CD4-positive, alpha-beta T cell treated with Interleukin-6 for 4 hours (primary cell): ENCODE measurements at regions not wholly inside any gene's neighbourhood (a gene's known extent, or its start where the extent isn't known, plus 50 kb on each side); places are given as distances from the start of the nearest gene placed in this dataset.

Experiments
- DNase-seq: peaks from one replicate; pipeline ENCODE4 v3.0.0-alpha.2; 2020; ENCODE audit warnings: mixed read lengths

DNA sequence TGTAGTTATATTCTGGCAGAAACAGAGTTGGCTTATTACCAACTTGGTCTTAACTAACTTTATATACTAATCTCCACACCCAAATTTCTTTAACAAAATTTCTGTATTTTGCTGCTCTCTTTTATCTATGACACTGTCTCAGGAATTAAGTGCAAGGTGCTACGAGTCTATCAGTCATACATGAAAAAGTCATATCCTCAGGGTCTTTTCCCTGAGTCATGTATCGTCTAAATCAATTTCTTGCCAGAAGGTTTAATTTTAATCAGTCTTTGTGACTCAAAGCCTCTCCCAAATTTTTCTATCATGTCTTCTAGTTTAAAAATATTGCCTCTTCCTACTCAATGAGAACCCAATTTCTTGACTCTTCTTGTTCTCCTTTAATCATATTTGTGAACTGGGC, 1803.6 kb upstream of the PCDH7 start:
- DNase-seq, result no peak

DNA sequence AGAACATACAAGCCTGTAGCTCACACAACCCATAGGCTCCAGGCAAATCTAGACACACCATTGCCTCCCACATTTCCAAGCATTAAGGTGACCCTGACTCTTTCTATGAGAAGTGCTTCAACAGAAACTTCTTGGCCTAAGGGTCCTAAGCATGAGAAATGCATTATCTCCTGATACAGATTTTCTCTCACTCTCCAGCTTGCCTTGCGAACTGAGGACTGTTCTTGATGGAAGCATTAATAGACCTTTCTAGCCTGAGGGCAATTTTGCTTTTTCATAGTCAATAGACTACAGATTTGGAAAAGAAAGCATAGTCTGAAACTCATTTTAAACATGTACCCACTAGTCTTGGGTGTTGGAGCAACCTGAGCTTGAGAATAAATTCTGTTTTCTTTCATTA, 1801.3 kb upstream of the PCDH7 start:
- DNase-seq, result no peak

DNA sequence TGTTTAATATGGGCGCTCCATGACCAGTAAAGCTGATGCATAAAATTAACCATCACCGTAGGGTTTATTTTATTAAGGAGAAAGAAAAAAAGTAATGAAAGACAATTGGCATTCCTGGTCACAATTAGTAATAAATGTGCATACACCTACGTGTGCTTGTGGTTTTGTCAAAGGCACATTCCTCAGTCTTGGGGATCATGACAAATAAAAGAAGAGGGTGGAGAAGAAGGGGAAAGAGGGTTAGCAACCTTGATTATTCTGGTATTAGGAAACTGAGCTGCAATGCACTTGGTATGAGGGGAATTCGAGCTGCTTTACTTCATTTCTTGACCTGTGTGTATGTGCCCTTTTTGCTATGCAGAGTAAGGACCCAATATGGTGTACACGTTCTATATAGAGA, 1798.3 kb upstream of the PCDH7 start:
- DNase-seq, result no peak

DNA sequence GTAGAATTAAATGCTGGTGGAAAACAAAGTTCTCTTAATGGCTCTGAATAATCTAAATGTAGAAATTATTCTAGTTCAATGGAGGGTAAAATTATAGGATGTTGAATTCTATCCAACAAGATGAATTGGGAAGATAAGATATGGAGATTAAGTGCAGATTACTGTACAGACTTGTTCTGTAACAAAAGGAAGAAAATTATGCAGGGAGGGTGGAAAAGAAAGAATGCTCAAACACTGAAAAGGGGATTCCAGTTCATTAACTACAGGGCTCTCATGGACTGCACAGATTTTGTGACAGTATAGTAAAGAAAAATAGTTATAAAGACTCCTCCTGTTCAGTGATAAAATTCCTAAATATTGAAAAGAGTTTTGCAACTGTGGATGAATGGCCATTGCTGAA, 1794.0 kb upstream of the PCDH7 start:
- no peak for DNase-seq

DNA sequence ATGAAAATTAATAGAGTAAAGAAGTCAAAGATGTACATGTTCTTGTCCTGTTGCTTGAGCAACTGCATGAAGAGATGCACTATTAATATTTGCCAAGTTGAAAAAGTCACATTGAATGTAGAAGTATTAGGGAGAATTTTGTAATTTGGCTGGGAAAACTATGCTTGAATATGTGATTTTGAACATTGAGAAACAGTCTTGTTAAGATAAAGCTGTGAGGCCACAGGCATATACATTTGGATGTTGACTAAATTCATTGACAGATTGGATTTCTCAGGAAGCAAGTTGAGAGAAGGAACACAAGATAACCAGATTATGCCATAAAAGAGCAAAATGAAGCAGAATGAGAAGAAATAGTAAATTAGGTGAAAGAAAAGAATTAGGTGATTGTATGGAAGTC, 1777.5 kb upstream of the PCDH7 start:
- DNase-seq, result no peak

DNA sequence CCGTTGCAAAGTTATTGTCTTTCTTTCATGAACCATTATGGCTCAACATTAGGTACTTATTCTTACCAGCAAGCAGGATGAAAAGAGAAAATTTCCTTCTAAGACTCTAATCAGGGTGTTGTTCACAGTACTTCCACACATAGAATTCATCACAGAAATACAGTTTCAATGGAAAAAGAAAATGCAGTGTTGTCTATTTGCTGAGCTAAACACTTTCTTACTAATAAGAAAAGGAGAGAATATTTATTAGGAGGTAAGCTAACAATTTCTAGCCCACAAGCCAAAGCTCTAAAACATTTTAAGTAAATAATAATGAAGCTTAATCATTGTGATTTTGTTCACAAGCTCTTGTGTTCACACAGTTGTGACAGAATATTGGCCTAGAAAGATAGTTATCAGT, 1772.8 kb upstream of the PCDH7 start:
- no peak for DNase-seq

DNA sequence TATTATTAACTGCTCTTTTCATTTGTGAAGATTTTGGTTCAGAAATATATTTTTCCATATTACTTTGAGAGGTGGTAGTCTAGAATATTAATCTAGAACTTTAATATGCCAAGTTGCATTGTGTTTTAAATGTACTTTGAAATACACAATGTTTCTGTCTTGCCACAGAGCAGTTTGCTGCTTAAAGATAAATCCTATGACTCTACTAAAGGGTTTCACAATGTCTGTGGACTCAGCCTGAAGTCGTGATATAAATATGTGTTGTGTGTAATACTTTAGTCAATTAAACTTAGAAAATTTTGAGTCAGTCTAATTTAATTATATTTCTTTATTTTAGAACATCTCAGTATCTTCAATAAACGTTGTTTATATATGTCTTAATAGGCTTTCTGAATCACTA, 1771.7 kb upstream of the PCDH7 start:
- DNase-seq, result no peak

DNA sequence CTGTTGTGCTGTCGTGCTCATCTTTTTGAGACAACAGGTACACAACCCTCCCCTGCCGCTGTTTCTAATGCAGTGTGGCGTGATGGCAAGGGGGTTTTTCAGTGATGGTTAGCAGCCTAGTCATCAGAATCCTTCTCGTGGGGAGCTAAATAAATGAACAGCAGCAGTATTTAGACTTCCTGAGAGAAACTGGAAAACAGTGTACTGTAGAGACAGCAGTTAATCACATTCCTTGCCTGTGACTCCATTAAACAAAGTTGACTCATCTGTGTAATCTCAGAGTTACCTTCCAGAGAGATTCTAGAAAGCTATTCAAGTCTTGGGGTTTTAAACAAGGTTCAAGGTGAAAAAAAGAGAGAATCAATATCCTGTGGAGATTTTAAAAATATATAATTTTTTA, 1753.2 kb upstream of the PCDH7 start:
- DNase-seq, result no peak

DNA sequence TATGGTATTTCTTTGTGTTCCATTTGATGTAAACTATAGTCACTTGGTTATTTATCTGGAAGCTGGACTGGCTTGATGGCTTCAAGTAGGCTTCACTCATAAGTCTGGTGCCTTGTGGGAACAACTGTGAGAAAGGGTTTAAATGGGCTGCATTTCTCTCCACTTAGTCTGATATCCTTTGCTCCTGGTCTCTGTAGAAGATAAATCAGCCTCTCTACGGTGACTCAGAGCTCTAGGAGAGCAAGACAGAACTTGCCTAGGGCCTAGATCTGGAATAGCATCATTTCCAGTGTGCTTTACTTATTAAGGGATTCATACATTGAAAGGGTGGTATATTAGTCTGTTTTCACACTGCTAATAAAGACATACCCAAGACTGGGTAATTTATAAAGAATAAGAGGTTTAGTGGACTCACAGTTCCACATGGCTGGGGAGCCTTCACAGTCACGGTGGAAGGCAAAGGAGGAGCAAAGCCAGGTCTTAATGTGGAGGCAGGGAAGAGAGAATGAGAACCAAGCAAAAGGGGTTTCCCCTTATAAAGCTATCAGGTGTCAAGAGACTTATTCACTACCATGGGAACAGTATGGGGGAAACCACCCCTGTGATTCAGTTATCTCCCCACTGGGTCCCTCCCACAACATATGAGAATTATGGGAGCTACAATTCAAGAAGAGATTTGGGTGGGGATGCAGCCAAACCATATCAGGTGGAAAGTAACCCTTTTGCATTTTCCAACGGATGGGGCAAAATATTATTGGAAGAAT, 1746.4 kb upstream of the PCDH7 start:
- DNase-seq, result no peak

DNA sequence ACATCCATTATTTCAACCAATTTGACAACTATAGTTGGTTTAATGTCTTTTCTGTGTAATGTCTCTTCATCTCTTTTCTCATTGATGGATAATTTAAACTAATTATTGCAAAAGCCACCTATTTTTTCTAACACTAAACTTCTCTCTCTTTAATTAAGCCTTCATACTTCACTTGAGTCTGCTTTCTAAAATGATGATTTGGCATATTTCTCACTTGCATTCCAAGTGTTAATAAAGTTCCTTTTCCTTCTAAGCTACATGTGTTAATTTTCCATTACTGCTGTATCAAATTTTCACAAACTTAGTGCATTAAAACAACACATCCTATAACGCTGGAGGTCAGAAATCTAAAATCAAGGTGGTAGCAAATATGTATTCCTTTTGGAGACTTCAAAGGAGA, 1743.8 kb upstream of the PCDH7 start:
- DNase-seq, result no peak

DNA sequence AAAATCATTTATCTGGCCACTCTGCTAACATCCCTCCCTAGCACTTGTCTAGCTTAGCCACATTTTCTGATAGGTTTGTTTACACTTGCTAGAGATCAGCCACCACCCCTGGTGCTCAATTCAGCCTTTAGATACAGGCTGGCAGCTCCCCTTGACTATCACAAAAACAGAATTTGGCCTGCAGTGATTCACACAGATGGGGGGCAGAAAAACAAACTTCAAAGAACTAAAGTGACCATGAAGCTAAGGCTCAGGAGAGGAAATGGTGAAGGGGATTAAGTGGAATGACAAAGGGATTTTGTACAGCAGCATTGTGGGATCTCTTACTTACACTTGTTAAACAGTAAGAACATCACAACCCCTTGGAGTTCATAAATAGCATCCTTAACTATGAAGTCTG, 1718.0 kb upstream of the PCDH7 start:
- DNase-seq, result no peak

DNA sequence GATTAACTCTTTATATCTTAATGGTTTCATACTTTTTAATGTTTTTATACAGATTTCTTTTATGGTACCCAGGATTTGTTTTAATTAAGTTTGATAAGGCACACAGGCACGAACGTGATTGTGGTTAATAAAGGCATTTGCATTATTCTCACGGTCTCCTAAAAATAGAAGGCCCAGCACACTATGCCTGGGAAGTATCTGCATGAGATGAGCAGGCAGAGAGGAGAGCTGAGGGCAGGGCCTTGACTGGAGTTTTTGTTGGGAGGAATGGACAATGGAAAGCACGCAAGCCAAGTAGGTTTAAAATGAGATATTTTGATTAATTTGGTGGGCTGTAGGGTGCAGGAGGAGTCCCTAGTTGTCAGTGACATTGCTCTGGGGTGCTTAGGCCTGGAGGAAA, 1714.3 kb upstream of the PCDH7 start:
- DNase-seq, result no peak

DNA sequence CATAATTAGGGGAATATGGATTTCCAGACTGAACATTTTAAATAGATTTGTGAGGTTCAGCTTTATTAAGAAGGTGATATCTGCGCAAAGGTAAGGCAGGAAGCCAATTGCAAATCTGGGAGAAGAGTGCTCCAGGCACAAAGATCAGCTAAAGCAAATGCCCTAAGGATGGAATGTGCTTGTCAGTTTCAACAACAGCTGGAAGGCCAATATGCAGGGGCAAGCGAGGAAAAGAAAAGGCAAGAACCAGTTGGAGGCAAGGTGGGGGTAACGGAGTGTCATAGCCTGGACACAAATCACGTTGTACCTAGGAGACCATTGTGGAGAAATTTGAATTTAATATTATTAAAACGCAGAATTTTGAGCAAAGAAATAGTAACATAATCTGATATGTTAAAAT, 1710.3 kb upstream of the PCDH7 start:
- no peak for DNase-seq

DNA sequence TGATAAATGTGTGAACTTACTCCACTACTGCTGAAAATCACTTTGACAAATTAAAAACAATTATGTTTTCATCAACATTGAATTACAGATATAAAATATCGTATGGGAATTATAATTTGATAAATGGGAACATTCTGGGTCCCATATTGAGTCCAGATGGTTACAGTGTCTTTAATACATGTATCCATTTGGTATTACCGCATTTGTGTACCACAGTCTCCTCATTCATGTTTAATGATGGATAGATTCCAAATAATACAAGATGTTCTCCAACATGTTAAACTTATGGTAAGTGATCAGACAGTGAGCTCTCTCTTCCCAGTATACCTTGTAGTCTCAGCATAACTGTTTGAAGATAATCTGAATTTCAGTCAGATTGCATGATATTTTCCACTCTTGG, 1706.8 kb upstream of the PCDH7 start:
- DNase-seq, result no peak

DNA sequence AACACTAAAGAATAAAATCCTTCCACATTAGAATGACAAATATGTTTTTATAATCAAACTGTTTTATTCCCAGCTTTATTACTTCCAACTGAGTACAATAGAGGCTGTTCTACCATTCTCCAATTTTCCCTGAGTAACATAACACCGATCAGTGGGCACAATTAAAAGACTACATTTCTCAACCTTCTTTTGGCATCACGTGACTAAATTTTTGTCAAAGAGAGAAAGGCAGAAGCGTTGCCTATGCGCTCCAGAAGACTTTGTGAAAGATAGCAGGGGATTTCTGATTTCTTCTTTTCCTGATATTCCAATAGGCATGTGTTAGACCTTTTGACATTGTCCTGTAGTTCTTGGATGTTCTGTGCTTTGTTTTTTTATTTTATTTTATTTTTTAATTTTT, 1705.6 kb upstream of the PCDH7 start:
- DNase-seq, result no peak

DNA sequence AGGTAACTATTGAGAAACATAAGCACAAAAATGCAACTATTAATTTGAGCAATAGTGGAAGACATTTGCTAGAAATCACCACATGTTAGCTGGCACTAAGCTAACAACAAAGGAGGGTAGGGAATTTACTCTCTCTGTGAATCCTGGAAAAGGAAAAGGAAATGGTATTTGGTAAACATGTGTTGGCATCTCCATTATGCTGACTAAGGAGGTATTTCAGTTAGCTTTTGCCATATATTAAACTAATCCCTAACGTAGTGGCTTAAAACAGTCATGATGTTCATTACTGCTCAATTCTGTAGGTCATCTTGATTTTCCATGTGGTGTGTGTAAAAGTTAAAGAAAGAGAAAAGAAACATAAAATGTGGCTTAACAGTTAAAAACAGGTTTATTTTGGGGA, 1686.5 kb upstream of the PCDH7 start:
- DNase-seq, result no peak

DNA sequence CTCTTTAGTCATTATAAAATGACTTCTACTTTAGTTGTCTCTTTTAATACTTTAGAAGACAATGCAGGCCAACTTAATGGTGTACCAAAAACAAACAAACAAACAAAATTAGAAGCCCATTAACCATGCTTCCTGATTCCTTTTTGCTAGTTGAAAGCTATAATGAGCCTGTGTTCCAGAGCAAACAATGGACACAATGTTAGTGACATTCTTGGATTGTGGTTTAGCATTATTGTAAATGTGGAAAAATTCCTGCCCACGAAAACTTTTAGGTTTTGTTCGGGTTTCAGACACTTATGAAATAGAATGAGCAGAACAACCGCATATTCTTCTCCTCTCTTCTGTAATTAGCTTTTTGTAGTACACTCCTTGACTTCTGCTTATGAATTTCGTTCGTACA, 1682.7 kb upstream of the PCDH7 start:
- DNase-seq, result no peak

DNA sequence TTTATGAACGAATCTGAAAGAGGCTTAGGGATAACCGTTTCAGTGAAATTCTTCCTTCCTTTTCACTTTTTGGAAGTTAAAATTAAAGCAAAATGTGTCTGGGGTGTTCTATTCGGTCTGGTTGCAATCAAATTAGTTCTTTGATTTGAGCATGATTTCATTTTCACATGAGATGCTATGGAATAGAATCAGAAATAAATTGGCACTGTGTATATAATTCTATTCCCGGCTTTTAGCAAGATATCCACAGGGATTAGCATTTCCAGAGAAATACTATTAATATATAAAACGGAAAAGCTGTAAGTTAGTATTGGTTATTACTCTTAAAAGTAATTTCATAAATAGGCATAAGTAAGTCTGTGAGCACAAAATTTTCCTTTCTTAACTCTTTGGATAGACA, 1676.8 kb upstream of the PCDH7 start:
- no peak for DNase-seq

DNA sequence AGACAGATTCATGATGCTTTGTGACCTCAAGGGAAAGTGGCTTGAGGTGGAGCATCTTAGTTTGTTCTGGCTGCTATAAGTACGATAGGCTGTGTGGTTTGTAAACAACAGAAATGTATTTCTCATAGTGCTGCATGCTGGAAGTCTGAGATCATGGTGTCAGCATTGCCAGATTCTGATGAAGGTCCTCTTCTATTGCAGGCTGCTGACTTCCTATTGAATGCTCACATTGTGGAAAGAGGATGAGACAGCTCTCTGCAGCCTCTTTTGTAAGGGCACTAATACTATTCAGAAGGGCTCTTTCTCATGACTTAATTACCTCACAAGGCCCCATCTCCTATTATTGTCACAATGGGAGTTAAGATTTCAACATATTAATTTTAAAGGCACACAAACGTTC, 1674.0 kb upstream of the PCDH7 start:
- DNase-seq, result no peak

DNA sequence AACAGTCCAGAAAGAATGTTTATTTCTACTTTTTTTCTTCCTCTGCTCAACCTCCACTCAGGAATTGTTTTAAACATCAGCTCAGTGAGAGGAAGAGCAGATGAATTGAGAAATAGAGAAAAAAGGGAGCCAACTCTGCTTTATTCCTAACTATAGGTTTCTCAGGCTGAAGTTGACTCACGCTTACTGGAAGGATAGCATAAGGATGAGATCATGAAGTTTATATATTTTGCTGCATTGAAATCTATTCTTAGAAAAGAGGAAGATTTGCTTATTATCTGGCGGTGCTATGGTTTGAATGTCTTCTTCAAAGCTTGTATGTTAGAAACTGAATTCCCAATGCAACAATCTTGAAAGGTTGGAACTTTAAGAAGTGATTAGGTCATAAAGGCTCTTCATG, 1673.4 kb upstream of the PCDH7 start:
- no peak for DNase-seq

DNA sequence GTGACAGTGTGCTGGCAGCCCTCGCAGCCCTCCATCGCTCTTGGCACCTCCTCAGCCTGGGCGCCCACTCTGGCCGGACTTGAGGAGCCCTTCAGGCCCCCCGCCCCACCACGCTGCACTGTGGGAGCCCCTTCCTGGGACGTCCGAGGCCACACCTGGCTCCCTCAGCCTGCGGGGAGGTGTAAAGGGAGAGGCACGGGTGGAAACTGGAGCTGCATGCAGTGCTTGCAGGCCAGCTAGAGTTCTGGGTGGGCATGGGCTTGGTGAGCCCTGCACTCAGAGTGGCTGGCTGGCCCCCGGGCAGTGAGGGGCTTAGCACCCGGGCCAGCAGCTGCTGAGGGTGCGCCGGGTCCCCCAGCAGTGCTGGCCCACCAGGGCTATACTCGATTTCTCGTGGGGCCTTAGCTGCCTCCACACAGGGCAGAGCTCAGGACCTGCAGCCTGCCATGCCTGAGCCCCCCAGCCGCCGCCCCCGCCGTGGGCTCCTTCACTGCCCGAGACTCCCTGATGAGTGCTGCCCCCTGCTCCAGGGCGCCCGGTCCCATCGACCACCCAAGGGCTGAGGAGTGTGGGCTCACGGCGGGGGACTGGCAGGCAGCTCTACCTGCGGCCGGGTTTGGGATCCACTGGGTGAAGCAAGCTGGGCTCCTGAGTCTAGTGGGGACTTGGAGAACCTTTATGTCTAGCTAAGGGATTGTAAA, 1672.7 kb upstream of the PCDH7 start:
- no peak for DNase-seq

DNA sequence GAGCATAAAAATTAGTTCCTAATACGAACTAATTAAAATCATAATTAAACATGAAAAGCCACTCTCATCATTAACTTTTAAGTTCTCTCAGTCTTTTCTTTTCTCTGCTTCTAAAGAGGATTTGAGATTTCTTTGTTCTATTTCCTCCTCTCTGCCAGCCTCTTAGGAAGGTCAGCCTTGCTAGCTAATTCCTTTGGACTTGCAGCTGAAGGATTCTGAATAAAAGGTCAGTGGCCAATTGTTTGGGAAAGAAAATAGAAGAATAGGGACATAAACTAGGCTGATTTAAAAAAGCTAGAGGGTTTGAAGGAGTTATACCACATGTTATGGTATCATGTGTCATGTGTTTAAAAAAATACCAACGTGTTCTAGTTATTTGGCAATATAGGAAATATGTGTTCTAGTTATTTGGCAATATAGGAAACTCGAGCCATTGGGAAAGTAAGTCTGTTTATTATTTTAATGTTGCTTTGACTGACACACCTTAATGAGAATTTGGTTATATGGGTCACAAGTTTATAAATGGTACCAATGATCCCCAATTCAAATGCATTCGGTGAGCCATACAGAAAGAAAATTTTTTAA, 1668.7 kb upstream of the PCDH7 start:
- DNase-seq, result no peak

DNA sequence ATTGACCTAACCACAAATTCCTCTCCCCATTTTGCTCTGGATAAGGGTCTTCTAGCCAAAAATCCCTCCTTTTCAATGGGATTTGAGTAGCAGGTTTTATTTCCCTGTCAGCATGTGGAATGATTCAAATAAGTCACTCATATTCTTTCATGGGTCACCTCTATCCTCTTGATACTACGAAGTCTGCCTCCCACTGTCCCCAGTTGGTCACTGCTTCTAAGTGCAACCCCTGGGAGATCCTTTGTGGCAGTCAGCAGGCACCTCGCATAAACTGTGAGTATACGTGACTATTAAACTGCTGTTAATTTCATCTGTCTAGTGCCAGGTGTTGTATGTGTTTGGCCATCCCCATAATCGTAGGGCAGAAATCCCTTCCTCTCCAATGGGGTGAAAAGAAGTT, 1667.9 kb upstream of the PCDH7 start:
- no peak for DNase-seq

DNA sequence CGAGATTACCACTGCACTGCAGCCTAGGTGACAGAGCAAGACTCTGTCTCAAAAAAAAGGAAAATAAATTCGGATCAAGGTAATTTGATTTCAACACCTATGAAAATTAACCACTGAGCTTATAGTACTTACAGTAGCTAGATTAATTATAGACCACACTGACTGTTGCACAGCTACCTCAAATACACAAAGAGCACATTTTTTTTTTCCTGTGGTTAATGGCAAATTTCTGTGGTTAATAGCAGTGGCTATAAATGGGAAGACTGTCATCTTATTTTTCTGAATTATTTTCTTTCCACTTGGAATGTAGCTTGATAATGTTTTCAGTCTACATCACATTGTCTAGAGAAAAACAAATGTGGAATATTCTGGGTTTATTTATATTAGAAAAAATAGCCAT, 1661.6 kb upstream of the PCDH7 start:
- DNase-seq, result no peak

DNA sequence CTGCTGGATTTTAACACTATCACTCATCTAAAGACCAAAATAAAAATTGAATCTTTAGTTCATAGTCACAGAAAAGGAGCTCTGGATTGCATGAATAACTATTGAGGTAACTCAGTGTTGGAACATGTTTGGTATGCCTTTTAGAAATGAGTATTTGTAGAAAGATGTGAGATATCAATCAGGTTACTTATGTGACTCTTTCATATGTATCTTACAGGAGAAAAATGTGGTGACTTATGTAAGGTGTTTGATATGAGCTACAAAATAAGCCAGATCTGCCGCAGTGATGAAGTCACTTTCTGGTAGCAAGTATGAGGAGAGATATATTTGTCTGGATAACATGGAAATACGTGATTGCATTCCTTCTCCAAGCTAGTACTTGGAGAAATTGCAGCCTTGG, 1653.3 kb upstream of the PCDH7 start:
- no peak for DNase-seq
